K562 (cell line): ENCODE measurements at regions not wholly inside any gene's neighbourhood (a gene's known extent, or its start where the extent isn't known, plus 50 kb on each side); places are given as distances from the start of the nearest gene placed in this dataset.

Experiments
- ATAC-seq: fragments of 200-7000 bp; cut with Tn5 transposase; 3 replicates; pipeline ENCODE4 v1.9.1; 2020; ENCODE audit warnings: moderate library complexity
- BruUV-seq: library from RNA; stranded (reverse); fragments of 400-500 nt; replicated peaks from 2 replicates; lab custom pipeline; 2021; lab: Mats Ljungman, UMichigan
- CTCF ChIA-PET: fragments of 300-600 bp; formaldehyde crosslinking; extraction: SDS; loops from one replicate; lab custom pipeline; 2021; ENCODE audit warnings: low intra/inter-chr PET ratio; lab: Yijun Ruan, JAX
- POLR2A ChIA-PET: fragments of 300-600, 350-650 bp; sonication (Branson Sonifier 250); formaldehyde crosslinking; extraction: SDS; loops from one replicate; lab custom pipeline; 2021; ENCODE audit warnings: antibody characterized with exemption, inconsistent platforms; lab: Yijun Ruan, JAX
- DNase-seq, 4 experiments: peaks; one replicate each; pipeline versions ENCODE4 v3.0.0 to v3.0.0-alpha.2; 2011 to 2018; ENCODE audit warnings: low spot score in 3 of 4, mixed read lengths in 3 of 4; ENCODE audit errors: extremely low read depth in 1 of 4
- FAIRE-seq: peaks from 2 replicates; lab custom pipeline; 2011; peaks lifted over from hg19 to GRCh38; lab: Jason Lieb, UNC
- H2AFZ ChIP-seq: 2 replicates; pipeline ENCODE4 v1.6.0; 2011; ENCODE audit warnings: low read depth, low read length, control low read depth, inconsistent platforms
- H3K27ac ChIP-seq: fragments of 200-600 bp; 3 replicates; pipeline ENCODE4 v1.8.0; 2011; ENCODE audit warnings: low read depth, mild to moderate bottlenecking, control low read depth, inconsistent platforms, low read length, moderate library complexity, mixed read lengths; ENCODE audit errors: extremely low read depth
- H3K27me3 ChIP-seq, 2 experiments: fragments of 300-600 bp in 1 of 2; 2 replicates in 1 of 2; 3 replicates in 1 of 2; pipeline versions ENCODE4 v1.6.0 to v1.8.0; 2011; ENCODE audit warnings: inconsistent platforms in 2 of 2, low read length in 2 of 2, mild to moderate bottlenecking in 1 of 2, mixed read lengths in 1 of 2, moderate library complexity in 1 of 2; ENCODE audit not compliant: control insufficient read depth in 2 of 2, insufficient read depth in 2 of 2
- H3K36me3 ChIP-seq: fragments of 300-600 bp; 3 replicates; pipeline ENCODE4 v1.8.0; 2011; ENCODE audit warnings: mild to moderate bottlenecking, low read length, inconsistent platforms; ENCODE audit not compliant: control insufficient read depth, insufficient read depth
- H3K4me1 ChIP-seq, 2 experiments: fragments of 200-600 bp in 1 of 2; replicated peaks in 1 of 2; 2 replicates in 1 of 2; 3 replicates in 1 of 2; pipeline versions ENCODE4 v1.5.1 to v1.8.0; 2011; ENCODE audit warnings: inconsistent platforms in 2 of 2, low read length in 2 of 2, mild to moderate bottlenecking in 1 of 2, mixed read lengths in 1 of 2, moderate library complexity in 1 of 2; ENCODE audit not compliant: control insufficient read depth in 2 of 2, insufficient read depth in 2 of 2
- H3K4me2 ChIP-seq: 2 replicates; pipeline ENCODE4 v1.6.1; 2011; ENCODE audit warnings: low read length, control low read depth, inconsistent platforms, mixed read lengths; ENCODE audit not compliant: insufficient read depth
- H3K4me3 ChIP-seq: fragments of 200-600 bp; sonication (generic), shearing (Covaris generic); 2 replicates; pipeline ENCODE4 v1.5.1; 2016; ENCODE audit warnings: control low read depth, inconsistent platforms
- H3K79me2 ChIP-seq: fragments of 200-600 bp; 3 replicates; pipeline ENCODE4 v1.8.0; 2011; ENCODE audit warnings: low read length, inconsistent platforms; ENCODE audit not compliant: control insufficient read depth, insufficient read depth
- H3K9ac ChIP-seq, 2 experiments: 2 replicates each; pipeline versions ENCODE4 v1.6.0 to v1.6.1; 2011; ENCODE audit warnings: low read depth in 2 of 2, low read length in 2 of 2, control low read depth in 1 of 2, inconsistent platforms in 1 of 2, mild to moderate bottlenecking in 1 of 2, mixed read lengths in 1 of 2; ENCODE audit not compliant: insufficient read depth in 1 of 2
- H3K9me1 ChIP-seq: one replicate; pipeline ENCODE4 v1.6.0; 2011; ENCODE audit warnings: inconsistent platforms, mild to moderate bottlenecking, low read length, moderate library complexity; ENCODE audit not compliant: control insufficient read depth, insufficient read depth
- H3K9me3 ChIP-seq: replicated peaks from 2 replicates; pipeline ENCODE4 v1.5.1; 2011; ENCODE audit warnings: low read depth, low read length, inconsistent platforms; ENCODE audit not compliant: control insufficient read depth, insufficient read depth
- H4K20me1 ChIP-seq: replicated peaks from 2 replicates; pipeline ENCODE4 v1.6.1; 2011; ENCODE audit warnings: low read length, inconsistent platforms, mixed read lengths; ENCODE audit not compliant: control insufficient read depth, insufficient read depth
- AFF1 ChIP-seq, 2 experiments: fragments of 450-650 bp; IDR thresholded peaks; 2 replicates each; pipeline ENCODE4 v1.6.1; 2018; ENCODE audit warnings: mild to moderate bottlenecking in 2 of 2, low read depth in 1 of 2; ENCODE audit not compliant: partially characterized antibody in 2 of 2
- BRF1 ChIP-seq: IDR thresholded peaks from 3 replicates; pipeline ENCODE4 v1.6.1; 2011; ENCODE audit warnings: borderline replicate concordance, mild to moderate bottlenecking; ENCODE audit not compliant: insufficient read length; ENCODE audit errors: extremely low read depth
- ETV1 ChIP-seq: fragments of 450-650 bp; conservative IDR thresholded peaks from 2 replicates; pipeline ENCODE4 v1.6.1; 2016; ENCODE audit warnings: missing genetic modification characterization, control low read depth, low read depth, missing compliant biosample characterization
- FIP1L1 ChIP-seq: fragments of 200-400 bp; formaldehyde crosslinking; IDR thresholded peaks from 2 replicates; pipeline ENCODE4 v1.6.1; 2018; ENCODE audit warnings: mild to moderate bottlenecking, low read depth, low read length; ENCODE audit not compliant: poor library complexity, severe bottlenecking
- FUS ChIP-seq: fragments of 200-400 bp; formaldehyde crosslinking; optimal IDR thresholded peaks from 2 replicates; pipeline ENCODE3; 2017; ENCODE audit warnings: low read depth, low read length
- JUNB ChIP-seq: fragments of 450-650 bp; formaldehyde crosslinking; conservative IDR thresholded peaks from 2 replicates; pipeline ENCODE4 v1.4.0; 2020; ENCODE audit warnings: mild to moderate bottlenecking
- RFX7 ChIP-seq: fragments of 250-450 bp; sonication (Bioruptor Pico); IDR thresholded peaks from 2 replicates; pipeline ENCODE4 v1.5.1; 2021; ENCODE audit warnings: mild to moderate bottlenecking
- RNF2 ChIP-seq: sonication (generic); IDR thresholded peaks from 2 replicates; pipeline ENCODE4 v1.6.1; 2016
- SLC30A9 ChIP-seq: fragments of 250-450 bp; sonication (Bioruptor Pico); IDR thresholded peaks from 2 replicates; pipeline ENCODE4 v1.8.0; 2022; ENCODE audit warnings: mild to moderate bottlenecking, moderate library complexity
- ZNF57 ChIP-seq: fragments of 450-650 bp; formaldehyde crosslinking; IDR thresholded peaks from 2 replicates; pipeline ENCODE4 v1.4.0; 2020; ENCODE audit warnings: mild to moderate bottlenecking, moderate library complexity
- ZNF780A ChIP-seq: fragments of 250-450 bp; sonication (Bioruptor Pico); IDR thresholded peaks from 2 replicates; pipeline ENCODE4 v1.5.0; 2021; ENCODE audit warnings: mild to moderate bottlenecking
- WGBS: fragments of 100-300 bp; shearing (Covaris generic); methylation state at CpG from one replicate; pipeline ENCODE4 v1.1.6; 2016; ENCODE audit warnings: low coverage, mixed read lengths; ENCODE audit not compliant: insufficient coverage; ENCODE audit errors: missing lambda C conversion rate; 5-methylcytosine and 5-hydroxymethylcytosine counted together
- in situ Hi-C: fragments of 300-500 bp; cut with MboI; formaldehyde crosslinking; loops from 4 replicates; pipeline ENCODE4 v1.15.0; 2018; ENCODE audit warnings: inconsistent platforms, mixed read lengths
- intact Hi-C: fragments of 100-400 bp; cut with micrococcal nuclease; formaldehyde crosslinking; loops from 2 replicates; pipeline ENCODE4 v1.14.2; 2022
- TF ChIP-seq, protein P1 (sequence below), 2 experiments: fragments of 450-650 bp; formaldehyde crosslinking in 1 of 2; IDR thresholded peaks; 2 replicates each; pipeline versions ENCODE4 v1.4.0 to v1.6.1; 2014 to 2020; ENCODE audit warnings: mild to moderate bottlenecking in 2 of 2, borderline replicate concordance in 1 of 2, low read depth in 1 of 2

- H3K9me1 ChIP-seq = no peaks in the 10 kb centered on the region
- no peaks in the 10 kb centered on the region for H3K36me3 ChIP-seq
- H3K9ac ChIP-seq = no peak overlapping the region
- no peak overlapping the region for H3K4me2 ChIP-seq
- no peaks in the 10 kb centered on the region; a peak in 2 of 5 replicates for H3K27me3 ChIP-seq
- intact Hi-C loops (no loop called here), in situ Hi-C loops (no loop called here)
- no peak overlapping the region for H3K27ac ChIP-seq
- DNase-seq (no peak), ATAC-seq (no peak), FAIRE-seq (no peak)
- no peaks in the 10 kb centered on the region for H3K79me2 ChIP-seq
- H3K9me3 ChIP-seq = no peaks in the 10 kb centered on the region
- no peak overlapping the region for H2AFZ ChIP-seq
- WGBS = 0% methylated on average over 1 of the region's 1 CpG
- H3K4me3 ChIP-seq = no peak overlapping the region
- no TSS peak for BruUV-seq
- no peaks in the 10 kb centered on the region for H3K4me1 ChIP-seq
- POLR2A ChIA-PET = interaction anchor here (0.9 kb wide), 1 partner anchor 28 kb away, joined by 3 read pairs; no protein-coding TSS in a partner anchor
- CTCF ChIA-PET = no interaction called here
- no peaks in the 10 kb centered on the region; the same call in 1 of the 2 replicates for H4K20me1 ChIP-seq
- no peak for TF ChIP-seq SLC30A9 (CRISPR knock-in tag)
- TF ChIP-seq JUNB (CRISPR knock-in tag) = no peak
- TF ChIP-seq FUS = no peak
- TF ChIP-seq ETV1 (tag) = no peak
- TF ChIP-seq, protein P1, sequence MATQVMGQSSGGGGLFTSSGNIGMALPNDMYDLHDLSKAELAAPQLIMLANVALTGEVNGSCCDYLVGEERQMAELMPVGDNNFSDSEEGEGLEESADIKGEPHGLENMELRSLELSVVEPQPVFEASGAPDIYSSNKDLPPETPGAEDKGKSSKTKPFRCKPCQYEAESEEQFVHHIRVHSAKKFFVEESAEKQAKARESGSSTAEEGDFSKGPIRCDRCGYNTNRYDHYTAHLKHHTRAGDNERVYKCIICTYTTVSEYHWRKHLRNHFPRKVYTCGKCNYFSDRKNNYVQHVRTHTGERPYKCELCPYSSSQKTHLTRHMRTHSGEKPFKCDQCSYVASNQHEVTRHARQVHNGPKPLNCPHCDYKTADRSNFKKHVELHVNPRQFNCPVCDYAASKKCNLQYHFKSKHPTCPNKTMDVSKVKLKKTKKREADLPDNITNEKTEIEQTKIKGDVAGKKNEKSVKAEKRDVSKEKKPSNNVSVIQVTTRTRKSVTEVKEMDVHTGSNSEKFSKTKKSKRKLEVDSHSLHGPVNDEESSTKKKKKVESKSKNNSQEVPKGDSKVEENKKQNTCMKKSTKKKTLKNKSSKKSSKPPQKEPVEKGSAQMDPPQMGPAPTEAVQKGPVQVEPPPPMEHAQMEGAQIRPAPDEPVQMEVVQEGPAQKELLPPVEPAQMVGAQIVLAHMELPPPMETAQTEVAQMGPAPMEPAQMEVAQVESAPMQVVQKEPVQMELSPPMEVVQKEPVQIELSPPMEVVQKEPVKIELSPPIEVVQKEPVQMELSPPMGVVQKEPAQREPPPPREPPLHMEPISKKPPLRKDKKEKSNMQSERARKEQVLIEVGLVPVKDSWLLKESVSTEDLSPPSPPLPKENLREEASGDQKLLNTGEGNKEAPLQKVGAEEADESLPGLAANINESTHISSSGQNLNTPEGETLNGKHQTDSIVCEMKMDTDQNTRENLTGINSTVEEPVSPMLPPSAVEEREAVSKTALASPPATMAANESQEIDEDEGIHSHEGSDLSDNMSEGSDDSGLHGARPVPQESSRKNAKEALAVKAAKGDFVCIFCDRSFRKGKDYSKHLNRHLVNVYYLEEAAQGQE (IDR thresholded peaks at IDR 0.05; ENCODE audit: borderline replicate concordance) = no peak
- TF ChIP-seq, protein P1 (CRISPR knock-in tag; IDR thresholded peaks at IDR 0.05; ENCODE audit: low read depth) = no peak
- no peak for TF ChIP-seq RFX7
- TF ChIP-seq ZNF57 (CRISPR knock-in tag) = no peak
- TF ChIP-seq RNF2 = no peak
- no peak for TF ChIP-seq FIP1L1
- TF ChIP-seq BRF1 = no peak
- TF ChIP-seq ZNF780A (CRISPR knock-in tag) = no peak
- no peak for TF ChIP-seq AFF1 (IDR thresholded peaks at IDR 0.05; ENCODE audit: low read depth in 1 of 2, partially characterized antibody in 2 of 2)
These were observed 482.0 kb downstream of the ZNF536 start for GRCh38 chr19:30854207-30854606.
